ENCODE measurements at regions not wholly inside any gene's neighbourhood (a gene's known extent, or its start where the extent isn't known, plus 50 kb on each side); places are given as distances from the start of the nearest gene placed in this dataset.

- TF ChIP-seq SREBF2 (CRISPR knock-in tag; IDR thresholded peaks at IDR 0.05) (no peak), CBFA2T2 (conservative IDR thresholded peaks at IDR 0.05) (no peak), SRSF9 (IDR thresholded peaks at IDR 0.05; ENCODE audit: borderline replicate concordance, low read depth, low read length) (no peak), BCL6 (CRISPR knock-in tag; IDR thresholded peaks at IDR 0.05) (no peak), ZNF766 (CRISPR knock-in tag; conservative IDR thresholded peaks at IDR 0.05) (peak; percentile 66; the same call in 1 of the 2 replicates), MCM5 (IDR thresholded peaks at IDR 0.05; ENCODE audit: low read depth) (no peak), L3MBTL2 (IDR thresholded peaks at IDR 0.05) (no peak), TCF3 (CRISPR knock-in tag; IDR thresholded peaks at IDR 0.05) (no peak), ZNF589 (CRISPR knock-in tag; IDR thresholded peaks at IDR 0.05; ENCODE audit: low read depth) (no peak), KLF16 (IDR thresholded peaks at IDR 0.05) (no peak), POLR2H (tag; IDR thresholded peaks at IDR 0.05; ENCODE audit: low read depth) (no peak), MTA1 (IDR thresholded peaks at IDR 0.05; ENCODE audit: borderline replicate concordance) (no peak; the same call in 1 of the 2 replicates), FOXM1 (IDR thresholded peaks at IDR 0.05; ENCODE audit: low read depth) (no peak), FOXM1 (CRISPR knock-in tag; IDR thresholded peaks at IDR 0.05; ENCODE audit: low read depth) (no peak), CHAMP1 (IDR thresholded peaks at IDR 0.05) (no peak), MXI1 (IDR thresholded peaks at IDR 0.05; ENCODE audit: low read depth, low read length) (no peak), NR2C1 (IDR thresholded peaks at IDR 0.05) (no peak), NR2C1 (tag; IDR thresholded peaks at IDR 0.05) (no peak), CHCHD3 (CRISPR knock-in tag; IDR thresholded peaks at IDR 0.05) (no peak), NR2F6 (CRISPR knock-in tag; IDR thresholded peaks at IDR 0.05) (no peak), ZNF347 (CRISPR knock-in tag; IDR thresholded peaks at IDR 0.05; ENCODE audit: low read depth) (no peak), ZKSCAN3 (CRISPR knock-in tag; IDR thresholded peaks at IDR 0.05) (no peak), ZNF586 (CRISPR knock-in tag; conservative IDR thresholded peaks at IDR 0.05) (no peak), ZFP36 (IDR thresholded peaks at IDR 0.05; ENCODE audit: low read depth, low read length, partially characterized antibody) (no peak), MTA3 (IDR thresholded peaks at IDR 0.05; ENCODE audit: borderline replicate concordance) (no peak)
- TF ChIP-seq, protein P1, sequence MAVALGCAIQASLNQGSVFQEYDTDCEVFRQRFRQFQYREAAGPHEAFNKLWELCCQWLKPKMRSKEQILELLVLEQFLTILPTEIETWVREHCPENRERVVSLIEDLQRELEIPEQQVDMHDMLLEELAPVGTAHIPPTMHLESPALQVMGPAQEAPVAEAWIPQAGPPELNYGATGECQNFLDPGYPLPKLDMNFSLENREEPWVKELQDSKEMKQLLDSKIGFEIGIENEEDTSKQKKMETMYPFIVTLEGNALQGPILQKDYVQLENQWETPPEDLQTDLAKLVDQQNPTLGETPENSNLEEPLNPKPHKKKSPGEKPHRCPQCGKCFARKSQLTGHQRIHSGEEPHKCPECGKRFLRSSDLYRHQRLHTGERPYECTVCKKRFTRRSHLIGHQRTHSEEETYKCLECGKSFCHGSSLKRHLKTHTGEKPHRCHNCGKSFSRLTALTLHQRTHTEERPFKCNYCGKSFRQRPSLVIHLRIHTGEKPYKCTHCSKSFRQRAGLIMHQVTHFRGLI (CRISPR knock-in tag; IDR thresholded peaks at IDR 0.05), result no peak
Observed at GRCh38 chr1:193685986-193686385, 499.6 kb upstream of the B3GALT2 start (continued).

All from K562 (cell line).